ENCODE measurements at regions not wholly inside any gene's neighbourhood (a gene's known extent, or its start where the extent isn't known, plus 50 kb on each side); places are given as distances from the start of the nearest gene placed in this dataset.

GRCh38 chr10:130560116-130560515 is 423.9 kb downstream of the GLRX3 start:
- no peak for FAIRE-seq
- no peak for TF ChIP-seq POLR2AphosphoS5 (IDR thresholded peaks at IDR 0.05; ENCODE audit: low read depth, low read length)
- no peak for TF ChIP-seq SPI1 (IDR thresholded peaks at IDR 0.05; ENCODE audit: low read depth, low read length)
- TF ChIP-seq PAX5 (IDR thresholded peaks at IDR 0.05; ENCODE audit: insufficient read depth, low read length, severe bottlenecking) = no peak
- TF ChIP-seq POU2F2 (IDR thresholded peaks at IDR 0.05; ENCODE audit: low read depth, low read length) = no peak
- no peak for TF ChIP-seq TAF1 (IDR thresholded peaks at IDR 0.05; ENCODE audit: low read depth, low read length)
- no peak for TF ChIP-seq POLR2A (IDR thresholded peaks at IDR 0.05; ENCODE audit: low read depth, low read length)
- no peak for DNase-seq (ENCODE audit: insufficient read length, low spot score)

- DNase-seq (ENCODE audit: insufficient read length, low spot score) (no peak), FAIRE-seq (no peak)
- TF ChIP-seq POU2F2 (IDR thresholded peaks at IDR 0.05; ENCODE audit: low read depth, low read length) (no peak), POLR2AphosphoS5 (IDR thresholded peaks at IDR 0.05; ENCODE audit: low read depth, low read length) (no peak), TAF1 (IDR thresholded peaks at IDR 0.05; ENCODE audit: low read depth, low read length) (no peak), SPI1 (IDR thresholded peaks at IDR 0.05; ENCODE audit: low read depth, low read length) (no peak), POLR2A (IDR thresholded peaks at IDR 0.05; ENCODE audit: low read depth, low read length) (no peak), PAX5 (IDR thresholded peaks at IDR 0.05; ENCODE audit: insufficient read depth, low read length, severe bottlenecking) (no peak)
Measured at GRCh38 chr10:130560573-130560972, 424.4 kb downstream of the GLRX3 start.

- TF ChIP-seq SPI1 (IDR thresholded peaks at IDR 0.05; ENCODE audit: low read depth, low read length) = no peak
- no peak for TF ChIP-seq POU2F2 (IDR thresholded peaks at IDR 0.05; ENCODE audit: low read depth, low read length)
- TF ChIP-seq POLR2AphosphoS5 (IDR thresholded peaks at IDR 0.05; ENCODE audit: low read depth, low read length) = no peak
- TF ChIP-seq POLR2A (IDR thresholded peaks at IDR 0.05; ENCODE audit: low read depth, low read length) = no peak
- TF ChIP-seq TAF1 (IDR thresholded peaks at IDR 0.05; ENCODE audit: low read depth, low read length) = no peak
- no peak for TF ChIP-seq PAX5 (IDR thresholded peaks at IDR 0.05; ENCODE audit: insufficient read depth, low read length, severe bottlenecking)
- no peak for FAIRE-seq
Measured at GRCh38 chr10:130561681-130562080, 425.5 kb downstream of the GLRX3 start.

GRCh38 chr10:130567011-130567410 is 430.8 kb downstream of the GLRX3 start:
- DNase-seq (ENCODE audit: insufficient read length, low spot score) = no peak
- TF ChIP-seq POU2F2 (IDR thresholded peaks at IDR 0.05; ENCODE audit: low read depth, low read length) = no peak
- no peak for TF ChIP-seq POLR2AphosphoS5 (IDR thresholded peaks at IDR 0.05; ENCODE audit: low read depth, low read length)
- TF ChIP-seq POLR2A (IDR thresholded peaks at IDR 0.05; ENCODE audit: low read depth, low read length) = no peak
- TF ChIP-seq TAF1 (IDR thresholded peaks at IDR 0.05; ENCODE audit: low read depth, low read length) = no peak
- no peak for TF ChIP-seq SPI1 (IDR thresholded peaks at IDR 0.05; ENCODE audit: low read depth, low read length)
- TF ChIP-seq PAX5 (IDR thresholded peaks at IDR 0.05; ENCODE audit: insufficient read depth, low read length, severe bottlenecking) = no peak
- no peak for FAIRE-seq

More at GRCh38 chr10:130561681-130562080, 425.5 kb downstream of the GLRX3 start:
- no peak for DNase-seq (ENCODE audit: insufficient read length, low spot score)

- FAIRE-seq (no peak), DNase-seq (ENCODE audit: insufficient read length, low spot score) (no peak)
- no peak for TF ChIP-seq POLR2A (IDR thresholded peaks at IDR 0.05; ENCODE audit: low read depth, low read length)
- no peak for TF ChIP-seq PAX5 (IDR thresholded peaks at IDR 0.05; ENCODE audit: insufficient read depth, low read length, severe bottlenecking)
- TF ChIP-seq SPI1 (IDR thresholded peaks at IDR 0.05; ENCODE audit: low read depth, low read length) = no peak
- TF ChIP-seq POLR2AphosphoS5 (IDR thresholded peaks at IDR 0.05; ENCODE audit: low read depth, low read length) = no peak
- no peak for TF ChIP-seq TAF1 (IDR thresholded peaks at IDR 0.05; ENCODE audit: low read depth, low read length)
- no peak for TF ChIP-seq POU2F2 (IDR thresholded peaks at IDR 0.05; ENCODE audit: low read depth, low read length)
Measured at GRCh38 chr10:130567436-130567835, 431.2 kb downstream of the GLRX3 start.

- TF ChIP-seq SPI1 (IDR thresholded peaks at IDR 0.05; ENCODE audit: low read depth, low read length) (no peak), TAF1 (IDR thresholded peaks at IDR 0.05; ENCODE audit: low read depth, low read length) (no peak), POLR2AphosphoS5 (IDR thresholded peaks at IDR 0.05; ENCODE audit: low read depth, low read length) (no peak), POU2F2 (IDR thresholded peaks at IDR 0.05; ENCODE audit: low read depth, low read length) (no peak), PAX5 (IDR thresholded peaks at IDR 0.05; ENCODE audit: insufficient read depth, low read length, severe bottlenecking) (no peak), POLR2A (IDR thresholded peaks at IDR 0.05; ENCODE audit: low read depth, low read length) (no peak)
- DNase-seq (ENCODE audit: insufficient read length, low spot score) (no peak), FAIRE-seq (no peak)
Measured at GRCh38 chr10:130568246-130568645, 432.1 kb downstream of the GLRX3 start.

- FAIRE-seq = no peak
- no peak for DNase-seq (ENCODE audit: insufficient read length, low spot score)
- TF ChIP-seq POLR2AphosphoS5 (IDR thresholded peaks at IDR 0.05; ENCODE audit: low read depth, low read length) (no peak), POU2F2 (IDR thresholded peaks at IDR 0.05; ENCODE audit: low read depth, low read length) (no peak), POLR2A (IDR thresholded peaks at IDR 0.05; ENCODE audit: low read depth, low read length) (no peak), SPI1 (IDR thresholded peaks at IDR 0.05; ENCODE audit: low read depth, low read length) (no peak), PAX5 (IDR thresholded peaks at IDR 0.05; ENCODE audit: insufficient read depth, low read length, severe bottlenecking) (no peak), TAF1 (IDR thresholded peaks at IDR 0.05; ENCODE audit: low read depth, low read length) (no peak)
Measured at GRCh38 chr10:130570074-130570473, 433.9 kb downstream of the GLRX3 start.

- no peak for FAIRE-seq
Measured at GRCh38 chr10:130571674-130572073, 435.5 kb downstream of the GLRX3 start.

GRCh38 chr10:130573446-130573845 is 437.3 kb downstream of the GLRX3 start:
- no peak for TF ChIP-seq SPI1 (IDR thresholded peaks at IDR 0.05; ENCODE audit: low read depth, low read length)
- TF ChIP-seq POLR2AphosphoS5 (IDR thresholded peaks at IDR 0.05; ENCODE audit: low read depth, low read length) = no peak
- no peak for TF ChIP-seq TAF1 (IDR thresholded peaks at IDR 0.05; ENCODE audit: low read depth, low read length)
- no peak for TF ChIP-seq POLR2A (IDR thresholded peaks at IDR 0.05; ENCODE audit: low read depth, low read length)
- no peak for TF ChIP-seq POU2F2 (IDR thresholded peaks at IDR 0.05; ENCODE audit: low read depth, low read length)
- TF ChIP-seq PAX5 (IDR thresholded peaks at IDR 0.05; ENCODE audit: insufficient read depth, low read length, severe bottlenecking) = no peak
- DNase-seq (ENCODE audit: insufficient read length, low spot score) (no peak), FAIRE-seq (no peak)

More at GRCh38 chr10:130571674-130572073, 435.5 kb downstream of the GLRX3 start:
- no peak for TF ChIP-seq SPI1 (IDR thresholded peaks at IDR 0.05; ENCODE audit: low read depth, low read length)
- TF ChIP-seq POLR2AphosphoS5 (IDR thresholded peaks at IDR 0.05; ENCODE audit: low read depth, low read length) = no peak
- no peak for TF ChIP-seq POLR2A (IDR thresholded peaks at IDR 0.05; ENCODE audit: low read depth, low read length)
- TF ChIP-seq PAX5 (IDR thresholded peaks at IDR 0.05; ENCODE audit: insufficient read depth, low read length, severe bottlenecking) = no peak
- no peak for TF ChIP-seq POU2F2 (IDR thresholded peaks at IDR 0.05; ENCODE audit: low read depth, low read length)
- TF ChIP-seq TAF1 (IDR thresholded peaks at IDR 0.05; ENCODE audit: low read depth, low read length) = no peak
- no peak for DNase-seq (ENCODE audit: insufficient read length, low spot score)
